ENCODE measurements at regions not wholly inside any gene's neighbourhood (a gene's known extent, or its start where the extent isn't known, plus 50 kb on each side); places are given as distances from the start of the nearest gene placed in this dataset.
"Not testable (repeated sequence)": the region's sequence is repeated elsewhere in the genome, so short reads cannot be mapped to it uniquely, and the experiment has no call there.

GRCh38 chr2:167331636-167332232, 443.5 kb downstream of the XIRP2 start:
- Histone ChIP-seq H3K36me3 (no peaks in the 10 kb centered on the region), H3K9me3 (no peaks in the 10 kb centered on the region)
- intact Hi-C loops (cut with DNase I), result no loop called here

GRCh38 chr2:167328808-167329207, 440.5 kb downstream of the XIRP2 start:
- DNase-seq (ENCODE audit: low spot score in 2 of 2); H3K4me3 ChIP-seq; H3K36me3 ChIP-seq; H3K27ac ChIP-seq; H3K9me3 ChIP-seq; intact Hi-C loops (cut with DNase I); H3K27me3 ChIP-seq; H3K4me1 ChIP-seq: not testable (repeated sequence)

More at GRCh38 chr2:167331636-167332232, 443.5 kb downstream of the XIRP2 start:
- H3K4me1 ChIP-seq, result no peaks in the 10 kb centered on the region
- DNase-seq (ENCODE audit: low spot score in 2 of 2), result no peak
- H3K27ac ChIP-seq, result no peak overlapping the region
- H3K4me3 ChIP-seq, result no peak overlapping the region
- H3K27me3 ChIP-seq, result no peaks in the 10 kb centered on the region
- no peak for TF ChIP-seq CTCF (IDR thresholded peaks at IDR 0.05)

GRCh38 chr2:167322795-167323194, 434.5 kb downstream of the XIRP2 start:
- H3K36me3 ChIP-seq, result no peaks in the 10 kb centered on the region
- no peak for TF ChIP-seq CTCF (IDR thresholded peaks at IDR 0.05)
- H3K9me3 ChIP-seq, result no peaks in the 10 kb centered on the region
- no peak overlapping the region for H3K4me3 ChIP-seq
- H3K27me3 ChIP-seq, result no peaks in the 10 kb centered on the region
- no peak overlapping the region for H3K27ac ChIP-seq
- no peaks in the 10 kb centered on the region for H3K4me1 ChIP-seq
- intact Hi-C loops (cut with DNase I), result no loop called here
- no peak for DNase-seq (ENCODE audit: low spot score in 2 of 2)

GRCh38 chr2:167318581-167318980, 430.3 kb downstream of the XIRP2 start:
- no peak overlapping the region for H3K4me3 ChIP-seq
- no peaks in the 10 kb centered on the region for H3K27me3 ChIP-seq
- intact Hi-C loops (cut with DNase I), result no loop called here
- H3K27ac ChIP-seq, result no peak overlapping the region
- no peaks in the 10 kb centered on the region for H3K4me1 ChIP-seq
- TF ChIP-seq CTCF (IDR thresholded peaks at IDR 0.05), result no peak
- no peaks in the 10 kb centered on the region for H3K9me3 ChIP-seq
- H3K36me3 ChIP-seq, result no peaks in the 10 kb centered on the region
- no peak for DNase-seq (ENCODE audit: low spot score in 2 of 2)

- DNase-seq (ENCODE audit: low spot score in 2 of 2), result no peak
- no peak overlapping the region for H3K4me3 ChIP-seq
- intact Hi-C loops (cut with DNase I), result no loop called here
- H3K4me1 ChIP-seq, result no peaks in the 10 kb centered on the region
- TF ChIP-seq CTCF (IDR thresholded peaks at IDR 0.05), result no peak
- no peaks in the 10 kb centered on the region for H3K36me3 ChIP-seq
- no peaks in the 10 kb centered on the region for H3K27me3 ChIP-seq
- no peaks in the 10 kb centered on the region for H3K9me3 ChIP-seq
- H3K27ac ChIP-seq, result no peak overlapping the region
Observed at GRCh38 chr2:167310442-167310841, 422.2 kb downstream of the XIRP2 start.
